Fibroblast of pulmonary artery (primary cell): ENCODE measurements at regions not wholly inside any gene's neighbourhood (a gene's known extent, or its start where the extent isn't known, plus 50 kb on each side); places are given as distances from the start of the nearest gene placed in this dataset.

Experiments
- DNase-seq: peaks from one replicate; pipeline ENCODE4 v3.0.0-alpha.2; 2010; ENCODE audit warnings: low read depth
- H3K4me3 ChIP-seq: replicated peaks from 2 replicates; pipeline ENCODE4 v1.5.1; 2011; ENCODE audit warnings: low read depth, mild to moderate bottlenecking, control low read depth, low read length, moderate library complexity
- CTCF ChIP-seq: IDR thresholded peaks from 2 replicates; pipeline ENCODE4 v1.5.1; 2011; ENCODE audit warnings: mild to moderate bottlenecking, control low read depth, low read length, inconsistent platforms; ENCODE audit errors: missing control alignments

DNA sequence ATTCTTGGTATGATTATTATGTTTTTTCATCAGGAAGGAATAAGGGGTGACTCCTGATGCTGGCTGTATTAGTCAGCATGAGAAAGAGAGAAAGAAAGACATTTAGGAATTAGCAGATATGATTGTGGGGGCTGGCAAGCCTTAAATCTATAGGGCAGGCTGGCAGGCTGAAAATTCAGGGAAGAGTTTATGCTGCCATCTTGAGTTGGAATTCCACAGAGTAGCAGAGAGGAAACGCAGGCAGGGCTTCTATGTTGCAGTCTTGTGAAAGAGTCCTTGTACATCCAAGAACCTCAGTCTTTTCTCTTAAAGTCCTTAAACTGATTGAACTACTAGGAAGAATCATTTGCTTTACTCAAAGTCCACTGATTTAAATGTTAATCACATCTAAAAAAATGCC, 262.7 kb upstream of the SLC10A2 start:
- DNase-seq = no peak
- H3K4me3 ChIP-seq = no peak overlapping the region
- TF ChIP-seq CTCF = no peak

GRCh38 chr13:103326326-103326725, 260.1 kb upstream of the SLC10A2 start:
- peak; percentile 18 for DNase-seq
- TF ChIP-seq CTCF = no peak
- H3K4me3 ChIP-seq = no peak overlapping the region

GRCh38 chr13:103325672-103326071, 259.5 kb upstream of the SLC10A2 start:
- TF ChIP-seq CTCF = no peak
- no peak for DNase-seq
- no peak overlapping the region for H3K4me3 ChIP-seq

DNA sequence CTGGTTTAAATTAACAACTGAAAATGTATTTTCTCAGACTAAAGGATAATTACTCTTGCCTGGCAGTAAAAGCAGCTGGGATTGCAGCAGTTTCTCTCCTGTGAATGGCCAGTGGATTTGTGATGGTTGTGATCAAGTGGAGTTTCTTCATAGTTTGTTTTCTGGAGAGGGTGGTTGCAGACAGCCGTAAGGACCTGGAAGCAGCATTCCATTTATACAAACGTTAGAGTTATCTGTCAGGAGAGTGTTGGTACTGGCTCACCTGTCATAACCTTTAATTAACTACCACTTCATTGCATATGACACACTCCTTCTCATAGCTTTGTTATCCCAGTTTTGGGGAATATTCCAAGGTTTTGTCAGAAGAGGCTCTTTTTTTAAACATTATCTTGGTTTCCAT, 258.4 kb upstream of the SLC10A2 start:
- no peak overlapping the region for H3K4me3 ChIP-seq
- TF ChIP-seq CTCF = no peak
- DNase-seq = no peak

- no peak for TF ChIP-seq CTCF
- DNase-seq = no peak
- H3K4me3 ChIP-seq = no peak overlapping the region
Measured at GRCh38 chr13:103315711-103316110, 249.5 kb upstream of the SLC10A2 start.

DNA sequence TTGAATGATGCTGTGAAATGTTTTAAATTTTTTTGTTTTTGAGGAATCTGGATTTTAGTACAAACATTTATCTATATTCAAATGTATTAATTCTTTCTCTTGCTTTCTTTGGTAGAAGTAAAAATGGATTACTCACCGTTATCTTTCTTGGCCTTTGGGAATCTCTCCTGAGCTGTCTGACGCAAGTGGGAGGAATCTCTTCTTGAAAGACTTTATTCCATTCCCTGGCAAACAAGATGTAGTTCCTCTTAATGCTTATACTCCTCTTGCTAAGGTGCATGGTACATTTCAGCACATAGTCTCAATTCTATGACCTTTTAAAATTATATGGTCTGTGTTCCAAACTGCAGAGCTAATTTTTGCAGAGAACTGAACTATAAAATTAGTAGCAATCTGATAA, 246.2 kb upstream of the SLC10A2 start:
- DNase-seq = no peak
- no peak for TF ChIP-seq CTCF

GRCh38 chr13:103308667-103309066, 242.4 kb upstream of the SLC10A2 start:
- no peak for TF ChIP-seq CTCF
- no peak for DNase-seq
- H3K4me3 ChIP-seq = no peak overlapping the region

More for the DNA sequence above, 246.2 kb upstream of the SLC10A2 start:
- no peak overlapping the region for H3K4me3 ChIP-seq
